PC-3 (cell line): ENCODE measurements at regions not wholly inside any gene's neighbourhood (a gene's known extent, or its start where the extent isn't known, plus 50 kb on each side); places are given as distances from the start of the nearest gene placed in this dataset.

Experiments used
- ATAC-seq: fragments of 200-7000 bp; cut with Tn5 transposase; 2 replicates; pipeline ENCODE4 v1.9.1; 2020; ENCODE audit warnings: mild to moderate bottlenecking, moderate library complexity
- BruUV-seq: library from RNA; stranded (reverse); fragments of 400-500 nt; replicated peaks from 2 replicates; lab custom pipeline; 2021; lab: Mats Ljungman, UMichigan
- CTCF ChIA-PET: fragments of 300-600 bp; sonication (Branson Sonifier 250); formaldehyde crosslinking; loops from one replicate; lab custom pipeline; 2022; ENCODE audit warnings: antibody characterized with exemption; lab: Charles Lee
- POLR2A ChIA-PET: fragments of 300-600 bp; sonication (Branson Sonifier 250); formaldehyde crosslinking; loops from one replicate; lab custom pipeline; 2022; ENCODE audit warnings: antibody characterized with exemption; ENCODE audit not compliant: unreplicated experiment; lab: Charles Lee
- DNase-seq: peaks from one replicate; pipeline ENCODE4 v3.0.0-alpha.2; 2015
- H2AFZ ChIP-seq: fragments of 300-600 bp; sonication (generic); 2 replicates; pipeline ENCODE4 v1.6.0; 2016; ENCODE audit warnings: antibody characterized with exemption, low read length
- H3F3A ChIP-seq: fragments of 300-600 bp; sonication (generic); one replicate; pipeline ENCODE4 v1.6.0; 2017; ENCODE audit warnings: antibody characterized with exemption, low read length, control low read depth, mild to moderate bottlenecking; ENCODE audit not compliant: unreplicated experiment
- H3K27ac ChIP-seq: fragments of 300-600 bp; sonication (generic); 2 replicates; pipeline ENCODE4 v1.5.1; 2016; ENCODE audit warnings: mild to moderate bottlenecking, low read length
- H3K27me3 ChIP-seq: fragments of 300-600 bp; sonication (generic); 2 replicates; pipeline ENCODE4 v1.6.1; 2016; ENCODE audit warnings: low read length, mixed read lengths
- H3K36me3 ChIP-seq: fragments of 300-600 bp; sonication (generic); 2 replicates; pipeline ENCODE4 v1.6.1; 2016; ENCODE audit warnings: low read depth, mixed run types, low read length, mixed read lengths
- H3K4me1 ChIP-seq: fragments of 300-600 bp; sonication (generic); 2 replicates; pipeline ENCODE4 v1.5.1; 2016; ENCODE audit warnings: low read length; ENCODE audit not compliant: insufficient read depth
- H3K4me2 ChIP-seq: fragments of 300-600 bp; sonication (generic); 2 replicates; pipeline ENCODE4 v1.6.0; 2016; ENCODE audit warnings: low read length
- H3K4me3 ChIP-seq: fragments of 300-600 bp; sonication (generic); 2 replicates; pipeline ENCODE4 v1.5.1; 2016; ENCODE audit warnings: mild to moderate bottlenecking, low read length, mixed read lengths
- H3K79me2 ChIP-seq: fragments of 300-600 bp; sonication (generic); 2 replicates; pipeline ENCODE4 v1.6.1; 2017; ENCODE audit warnings: low read length, mixed read lengths
- H3K9ac ChIP-seq: fragments of 300-600 bp; sonication (generic); 2 replicates; pipeline ENCODE4 v1.6.0; 2016; ENCODE audit warnings: mild to moderate bottlenecking, low read length
- H3K9me2 ChIP-seq: fragments of 300-600 bp; sonication (generic); replicated peaks from 2 replicates; pipeline ENCODE4 v1.6.1; 2016; ENCODE audit warnings: mixed run types, low read length, mixed read lengths
- H3K9me3 ChIP-seq: fragments of 300-600 bp; sonication (generic); 2 replicates; pipeline ENCODE4 v1.6.1; 2016; ENCODE audit warnings: low read length, mixed read lengths
- H4K20me1 ChIP-seq: fragments of 300-600 bp; sonication (generic); 2 replicates; pipeline ENCODE4 v1.6.1; 2016; ENCODE audit warnings: low read length, mixed read lengths
- CTCF ChIP-seq: fragments of 300-600 bp; sonication (generic); conservative IDR thresholded peaks from 2 replicates; pipeline ENCODE4 v1.5.1; 2017; ENCODE audit warnings: antibody characterized with exemption, low read depth, mild to moderate bottlenecking, low read length
- EZH2 ChIP-seq: fragments of 300-600 bp; sonication (generic); IDR thresholded peaks from one replicate; pipeline ENCODE4 v1.6.1; 2017; ENCODE audit warnings: antibody characterized with exemption, mild to moderate bottlenecking, low read length; ENCODE audit not compliant: unreplicated experiment
- EZH2phosphoT487 ChIP-seq: fragments of 300-600 bp; sonication (generic); IDR thresholded peaks from 2 replicates; pipeline ENCODE4 v1.6.1; 2018; ENCODE audit warnings: mild to moderate bottlenecking, antibody characterized with exemption, low read length, borderline replicate concordance
- intact Hi-C: fragments of 100-400 bp; cut with micrococcal nuclease; formaldehyde crosslinking; loops from 2 replicates; pipeline ENCODE4 v1.9.0; 2023

GRCh38 chr4:44016570-44017421, 431.8 kb downstream of the KCTD8 start:
- H4K20me1 ChIP-seq, result no peaks in the 10 kb centered on the region
- no peaks in the 10 kb centered on the region for H3F3A ChIP-seq
- POLR2A ChIA-PET, result no interaction called here
- no peak for ATAC-seq
- H2AFZ ChIP-seq, result no peak overlapping the region
- no peaks in the 10 kb centered on the region for H3K4me1 ChIP-seq
- H3K36me3 ChIP-seq, result no peaks in the 10 kb centered on the region
- DNase-seq, result no peak
- no peaks in the 10 kb centered on the region for H3K9me3 ChIP-seq
- TF ChIP-seq CTCF (no peak), EZH2 (no peak), EZH2phosphoT487 (no peak)
- intact Hi-C loops, result no loop called here
- H3K27me3 ChIP-seq, result no peaks in the 10 kb centered on the region
- H3K79me2 ChIP-seq, result no peaks in the 10 kb centered on the region
- CTCF ChIA-PET, result no interaction called here
- BruUV-seq, result no TSS peak
- H3K4me2 ChIP-seq, result no peak overlapping the region
- H3K4me3 ChIP-seq, result no peak overlapping the region
- no peak overlapping the region for H3K27ac ChIP-seq
- no peaks in the 10 kb centered on the region for H3K9me2 ChIP-seq
- H3K9ac ChIP-seq, result no peak overlapping the region

- no peak overlapping the region for H3K9ac ChIP-seq
Observed at GRCh38 chr4:44017422-44017739, 431.2 kb downstream of the KCTD8 start.

More at GRCh38 chr4:44017422-44017739, 431.2 kb downstream of the KCTD8 start:
- DNase-seq (no peak), ATAC-seq (no peak)
- no peaks in the 10 kb centered on the region for H3F3A ChIP-seq
- H3K9me3 ChIP-seq, result no peaks in the 10 kb centered on the region
- H3K27ac ChIP-seq, result no peak overlapping the region
- H3K4me2 ChIP-seq, result no peak overlapping the region
- no peaks in the 10 kb centered on the region for H4K20me1 ChIP-seq
- no peaks in the 10 kb centered on the region for H3K36me3 ChIP-seq
- no peaks in the 10 kb centered on the region for H3K4me1 ChIP-seq
- no peak overlapping the region for H2AFZ ChIP-seq
- H3K9me2 ChIP-seq, result no peaks in the 10 kb centered on the region
- BruUV-seq, result no TSS peak
- TF ChIP-seq EZH2phosphoT487 (no peak), EZH2 (no peak), CTCF (no peak)
- H3K4me3 ChIP-seq, result no peak overlapping the region
- no peaks in the 10 kb centered on the region for H3K79me2 ChIP-seq
- no peaks in the 10 kb centered on the region for H3K27me3 ChIP-seq
- CTCF ChIA-PET, result no interaction called here
- intact Hi-C loops, result no loop called here
- POLR2A ChIA-PET, result no interaction called here
